HG02623 (cell line): ENCODE measurements at regions not wholly inside any gene's neighbourhood (a gene's known extent, or its start where the extent isn't known, plus 50 kb on each side); places are given as distances from the start of the nearest gene placed in this dataset.
"Not testable (repeated sequence)": the region's sequence is repeated elsewhere in the genome, so short reads cannot be mapped to it uniquely, and the experiment has no call there.

Experiments used
- ATAC-seq: cut with Tn5 transposase; IDR thresholded peaks from one replicate; pipeline ENCODE4 v1.9.1; 2021; ENCODE audit warnings: moderate library complexity; ENCODE audit not compliant: unreplicated experiment

- not testable (repeated sequence) for ATAC-seq
Observed at GRCh38 chr12:29029484-29029883, 119.6 kb upstream of the FAR2 start.

DNA sequence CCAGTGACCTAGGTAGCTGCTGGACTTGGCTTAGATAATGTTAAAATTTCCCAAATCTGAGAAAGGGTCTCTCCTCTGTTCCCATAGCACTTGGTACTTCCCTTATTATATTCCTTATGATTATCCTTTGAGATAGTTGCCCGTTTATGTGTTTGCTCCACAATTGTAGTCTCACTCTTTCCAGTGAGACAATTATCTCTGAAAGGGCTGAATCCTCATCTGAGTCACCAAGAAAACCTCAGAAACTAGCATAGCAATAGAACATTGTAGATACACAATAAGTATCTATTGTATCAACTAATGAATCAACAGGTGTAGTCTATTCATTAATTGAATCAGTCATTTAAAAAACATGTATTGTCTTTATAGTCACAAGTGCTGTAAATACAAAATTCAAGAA, 119.1 kb upstream of the FAR2 start:
- ATAC-seq: no peak

DNA sequence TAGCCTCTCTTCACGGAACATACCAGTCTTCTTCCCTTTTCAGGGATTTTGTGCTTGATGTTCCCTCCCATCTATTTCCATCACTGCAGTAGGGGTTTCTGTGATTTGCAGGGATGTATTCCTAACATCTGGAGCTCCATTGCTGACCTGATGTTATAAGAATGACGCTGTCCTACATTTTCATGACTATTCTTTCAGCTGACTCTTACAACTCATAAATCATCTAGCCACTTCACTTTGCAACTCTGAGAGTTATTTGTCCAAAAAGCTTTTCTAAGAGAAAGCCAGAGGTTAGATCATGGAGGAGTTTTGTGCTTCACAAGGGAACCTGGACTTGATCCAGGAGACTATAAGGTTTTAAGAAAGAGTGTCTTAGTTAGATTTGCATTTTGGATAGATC, 116.6 kb upstream of the FAR2 start:
- ATAC-seq: no peak

DNA sequence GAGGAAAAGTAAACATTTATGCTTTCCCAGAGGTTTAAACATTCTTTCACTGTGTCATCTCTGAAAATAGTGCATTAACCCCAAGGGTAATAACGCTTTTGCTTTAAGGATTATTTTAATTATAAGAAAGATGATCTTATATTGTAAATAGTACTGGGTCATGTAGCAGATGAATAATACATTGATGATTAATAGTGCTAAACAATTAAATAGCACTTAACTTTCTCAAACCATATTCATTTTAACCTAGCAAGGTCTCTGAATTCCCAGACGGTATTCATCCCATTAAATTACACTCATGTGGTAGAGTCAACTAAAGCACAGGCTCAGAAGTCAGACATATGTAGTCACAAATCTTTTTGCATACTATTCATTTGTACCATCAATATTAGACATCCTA, 115.6 kb upstream of the FAR2 start:
- no peak for ATAC-seq

GRCh38 chr12:29035112-29035511, 114.0 kb upstream of the FAR2 start:
- ATAC-seq: no peak

DNA sequence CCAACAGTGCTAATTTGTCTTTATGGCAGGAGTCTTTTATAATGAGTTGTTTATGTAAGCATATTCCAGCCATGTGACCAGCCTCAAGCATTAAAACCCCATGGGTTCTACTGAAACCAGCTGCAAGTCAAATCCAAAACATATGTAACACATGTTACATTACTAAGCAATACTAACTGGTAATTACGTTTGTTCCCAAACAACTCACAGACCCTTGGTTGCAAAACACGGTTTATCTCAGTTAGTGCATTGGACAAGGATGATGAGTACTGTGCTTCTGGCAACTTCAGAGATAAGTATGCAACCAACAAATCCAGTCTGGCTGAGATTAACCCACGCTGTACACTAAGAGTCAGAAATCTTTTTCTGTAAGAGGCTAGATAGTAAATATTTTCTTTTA, 110.1 kb upstream of the FAR2 start:
- ATAC-seq: no peak

DNA sequence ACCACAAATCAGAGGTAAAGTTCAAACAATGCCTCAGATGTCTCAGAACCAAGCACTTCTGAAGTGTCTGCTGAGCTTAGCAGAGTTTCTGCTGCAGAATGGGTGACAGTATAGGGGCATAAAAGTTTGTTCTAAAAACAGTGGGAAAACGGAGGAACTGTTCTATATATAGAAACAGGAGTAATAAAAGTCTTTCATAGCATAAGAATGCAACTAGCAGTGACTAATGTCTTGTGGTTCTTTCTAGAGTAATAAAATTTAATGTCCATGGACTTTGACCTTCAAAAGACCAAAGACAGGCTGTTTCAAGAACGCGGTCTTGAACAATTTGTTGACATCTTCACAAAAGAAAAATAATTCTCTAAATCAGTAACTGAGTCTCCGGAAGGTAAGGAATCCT, 107.5 kb upstream of the FAR2 start:
- no peak for ATAC-seq

- no peak for ATAC-seq
Observed at GRCh38 chr12:29043069-29043468, 106.0 kb upstream of the FAR2 start.

DNA sequence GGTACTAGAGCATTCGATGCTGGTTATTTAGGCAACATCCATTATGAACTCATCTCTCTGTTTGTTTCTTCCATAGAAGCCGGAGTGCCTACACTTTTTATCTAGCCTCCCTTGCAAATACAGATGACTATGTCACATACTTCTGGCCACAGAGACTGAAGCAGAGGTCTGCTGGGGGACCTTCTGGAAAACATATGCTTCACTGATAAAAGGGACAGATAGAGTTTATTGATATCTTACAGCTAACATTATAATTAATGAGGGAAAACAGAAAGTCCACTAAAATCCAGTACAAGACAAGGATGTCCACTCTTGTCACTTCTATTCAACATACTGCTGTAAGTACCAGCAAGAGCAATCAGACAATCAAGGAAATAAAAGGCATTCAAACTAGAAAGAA, 104.3 kb upstream of the FAR2 start:
- no peak for ATAC-seq

- no peak for ATAC-seq
Observed at GRCh38 chr12:29048787-29049186, 100.3 kb upstream of the FAR2 start.

GRCh38 chr12:29050503-29050902, 98.6 kb upstream of the FAR2 start:
- ATAC-seq: peak; percentile 78

- ATAC-seq: no peak
Observed at GRCh38 chr12:29051221-29051620, 97.9 kb upstream of the FAR2 start.

DNA sequence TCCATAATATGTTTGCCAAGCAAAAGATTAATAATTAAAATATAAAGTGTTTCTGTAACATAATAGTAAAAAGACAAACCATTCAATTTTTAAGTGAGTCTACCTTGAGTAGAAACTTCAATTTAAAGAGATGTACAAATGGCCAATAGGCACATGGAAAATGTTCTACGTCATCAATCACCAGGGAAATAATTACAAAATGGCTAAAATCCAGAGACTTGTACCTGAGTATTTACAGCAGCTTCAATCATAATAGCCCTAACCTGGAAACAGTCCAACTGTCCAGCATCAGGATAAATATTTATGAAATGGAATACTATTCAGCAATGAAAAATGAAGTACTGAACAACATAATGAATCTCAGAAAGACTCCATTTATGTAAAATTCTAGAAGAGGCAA, 95.5 kb upstream of the FAR2 start:
- ATAC-seq: no peak

GRCh38 chr12:29054858-29055663, 94.0 kb upstream of the FAR2 start:
- ATAC-seq: no peak

GRCh38 chr12:29066011-29066588, 83.0 kb upstream of the FAR2 start:
- peak; percentile 75 for ATAC-seq

GRCh38 chr12:29067430-29067829, 81.6 kb upstream of the FAR2 start:
- ATAC-seq: no peak

- no peak for ATAC-seq
Observed at GRCh38 chr12:29070309-29070708, 78.8 kb upstream of the FAR2 start.

- ATAC-seq: no peak
Observed at GRCh38 chr12:29071099-29071498, 78.0 kb upstream of the FAR2 start.

DNA sequence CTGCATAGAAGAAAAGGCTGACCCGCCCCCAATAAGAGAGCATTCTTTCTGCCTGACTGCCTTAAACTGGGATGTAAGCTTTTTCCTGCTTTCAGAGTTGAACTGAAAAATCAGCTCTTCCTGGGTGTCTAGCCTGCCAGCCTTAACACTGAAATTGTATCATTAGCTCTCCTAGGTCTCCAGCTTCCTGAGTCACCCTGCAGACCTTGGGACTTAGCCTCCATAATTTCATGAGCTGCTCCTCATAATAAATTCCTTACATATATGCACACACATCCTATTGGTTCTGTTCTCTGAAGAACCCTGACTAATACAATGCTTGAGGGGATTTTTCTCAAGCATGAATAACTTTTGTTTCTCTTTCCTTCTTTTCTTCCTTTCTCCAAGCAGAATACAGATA, 76.4 kb upstream of the FAR2 start:
- ATAC-seq: no peak

- peak; percentile 89 for ATAC-seq
Observed at GRCh38 chr12:29073631-29074239, 75.3 kb upstream of the FAR2 start.

- ATAC-seq: no peak
Observed at GRCh38 chr12:29081101-29081500, 68.0 kb upstream of the FAR2 start.

DNA sequence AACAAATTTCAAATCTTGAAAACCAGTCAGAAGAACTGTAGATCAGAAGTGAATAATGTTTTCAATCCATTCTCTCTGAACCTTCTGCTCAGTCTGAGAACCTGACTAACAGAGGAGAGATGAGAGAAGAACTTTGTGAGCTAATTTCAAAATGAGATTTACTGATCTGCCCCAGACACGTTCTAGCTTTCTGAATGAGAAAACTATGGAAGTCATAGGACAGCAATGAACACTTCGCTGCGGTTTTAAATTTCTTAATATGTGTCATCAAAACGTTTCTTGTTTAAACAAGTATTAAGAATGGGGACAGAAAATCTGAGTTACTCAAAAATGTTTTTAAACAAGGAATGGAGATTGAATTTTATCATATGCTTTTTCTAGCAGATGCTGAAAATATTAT, 66.6 kb upstream of the FAR2 start:
- ATAC-seq: no peak
